ENCODE measurements at regions not wholly inside any gene's neighbourhood (a gene's known extent, or its start where the extent isn't known, plus 50 kb on each side); places are given as distances from the start of the nearest gene placed in this dataset.

DNA sequence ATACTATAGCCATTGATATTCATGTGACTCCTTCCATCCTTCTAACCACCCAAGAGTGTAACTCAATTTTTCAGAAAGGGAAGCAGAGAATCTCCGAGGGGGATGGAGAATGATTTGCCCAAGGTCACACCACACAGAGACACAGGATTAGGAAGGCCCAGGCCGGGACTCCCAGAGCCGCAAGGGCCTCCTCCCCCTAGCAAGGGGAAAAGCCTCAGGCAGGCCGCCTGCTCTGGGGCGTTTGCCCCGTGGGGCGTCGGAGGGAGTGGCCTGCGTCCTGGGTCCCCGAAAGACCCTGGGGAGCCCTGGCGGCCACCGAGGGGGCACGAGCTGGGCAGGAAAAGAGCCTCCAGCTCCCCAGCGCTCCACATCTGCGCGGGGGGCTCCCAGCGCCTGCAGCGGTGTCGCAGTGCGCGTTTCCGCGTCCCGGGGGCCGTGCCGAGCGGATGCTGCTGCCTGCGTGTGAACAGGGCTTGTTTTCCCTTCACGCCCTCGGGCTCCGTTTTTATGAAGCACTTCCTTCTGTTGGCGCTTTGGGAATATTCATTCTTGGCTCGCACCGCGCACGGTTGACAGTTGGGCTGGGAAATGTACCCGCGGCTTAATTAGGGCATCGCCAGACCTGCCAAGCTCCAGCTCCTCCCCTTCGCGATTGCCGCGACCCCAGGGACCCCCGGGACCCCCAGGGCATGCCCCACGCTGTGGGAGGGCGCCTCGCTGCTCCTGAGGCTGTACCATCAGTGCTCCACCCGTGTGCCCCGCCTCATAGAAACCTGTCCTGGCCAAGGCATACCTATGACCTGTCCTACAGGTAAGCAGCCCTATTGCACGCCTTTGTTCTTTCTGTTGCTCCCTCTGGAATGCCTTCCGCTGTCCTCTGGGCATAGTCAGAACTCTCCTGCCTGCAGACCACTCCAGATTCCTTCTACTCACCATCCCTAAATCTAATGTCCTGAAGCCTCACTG lies 158.9 kb upstream of the GLI2 start:
- no peak overlapping the region for H3K4ac ChIP-seq (ENCODE audit: low read depth, low read length)
- H3K4me1 ChIP-seq (ENCODE audit: insufficient read depth, low read length), result no peaks in the 10 kb centered on the region
- H3K27me3 Mint-ChIP-seq (ENCODE audit: low read depth), result peaks cover 98% of the 10 kb centered on the region
- peaks cover 27 to 42% of the 10 kb centered on the region in 2 experiments for H3K4me1 Mint-ChIP-seq
- no peak overlapping the region for H2BK120ac ChIP-seq (ENCODE audit: low read depth, low read length, poor library complexity, severe bottlenecking)
- no peak overlapping the region for H3K9ac ChIP-seq (ENCODE audit: extremely low read depth, insufficient read length, low read length)
- no peaks in the 10 kb centered on the region for H3K79me2 ChIP-seq (ENCODE audit: insufficient read depth, low read length)
- no peak overlapping the region for H3K18ac ChIP-seq (ENCODE audit: insufficient read length, low read depth, low read length)
- H3K23ac ChIP-seq (ENCODE audit: insufficient read length, low read depth, low read length), result no peak overlapping the region
- no peak for TF ChIP-seq CTCF (conservative IDR thresholded peaks at IDR 0.05)
- no peak overlapping the region for H2BK12ac ChIP-seq (ENCODE audit: insufficient read length, low read depth, low read length)
- no peak overlapping the region; the same call in 1 of the 2 replicates for H3K14ac ChIP-seq (ENCODE audit: insufficient read depth, low read length)
- no peak overlapping the region for H2AFZ ChIP-seq (ENCODE audit: low read length)
- H3T11ph ChIP-seq (ENCODE audit: low read length), result no peak overlapping the region
- no peak overlapping the region for H3K27ac ChIP-seq (ENCODE audit: insufficient read length, low read depth, low read length)
- H3K9me3 ChIP-seq (ENCODE audit: control insufficient read depth, low read depth, low read length), result no peaks in the 10 kb centered on the region
- no CpG with 5 or more reads among the region's 51 CpGs for WGBS (ENCODE audit: extremely low coverage, insufficient read length, low lambda C conversion rate)
- no peak overlapping the region for H4K8ac ChIP-seq (replicated peaks; ENCODE audit: insufficient read length, low read depth, low read length)
- H3K9me3 Mint-ChIP-seq, result no peaks in the 10 kb centered on the region
- H3K4me2 ChIP-seq (ENCODE audit: insufficient read depth, insufficient read length, low read length), result peak overlapping the region; percentile 56
- H3K79me1 ChIP-seq (ENCODE audit: insufficient read depth, low read depth, low read length, poor library complexity, severe bottlenecking), result no peaks in the 10 kb centered on the region
- H3K56ac ChIP-seq (ENCODE audit: insufficient read length, low read depth, low read length), result no peak overlapping the region
- no peaks in the 10 kb centered on the region for H3K36me3 Mint-ChIP-seq (ENCODE audit: insufficient read depth in 1 of 3, low read depth in 3 of 3)
- no peak overlapping the region for H4K91ac ChIP-seq (ENCODE audit: insufficient read length, low read depth, low read length)
- no peaks in the 10 kb centered on the region for H3K23me2 ChIP-seq (ENCODE audit: insufficient read length, low read depth, low read length, poor library complexity, severe bottlenecking)
- DNase-seq, result no peak
- no peak overlapping the region for H2AK5ac ChIP-seq (ENCODE audit: insufficient read length, low read length)
- no peak overlapping the region for H2BK5ac ChIP-seq (ENCODE audit: insufficient read length, low read length)
- H3K27me3 ChIP-seq (ENCODE audit: insufficient read depth, low read length), result peaks cover 17% of the 10 kb centered on the region; the same call in 1 of the 2 replicates
- no peak overlapping the region for H2BK15ac ChIP-seq (ENCODE audit: low read depth, low read length)
- H4K20me1 ChIP-seq (ENCODE audit: control insufficient read depth, insufficient read depth, insufficient read length), result no peaks in the 10 kb centered on the region
- H3K4me3 Mint-ChIP-seq, result no peak overlapping the region
- H3K27ac Mint-ChIP-seq, result no peak overlapping the region
- H4K5ac ChIP-seq (ENCODE audit: insufficient read length, low read depth, low read length), result no peak overlapping the region
- H2BK20ac ChIP-seq (ENCODE audit: low read depth, low read length, poor library complexity, severe bottlenecking), result no peak overlapping the region

Data from H9 (cell line).